ENCODE measurements at regions not wholly inside any gene's neighbourhood (a gene's known extent, or its start where the extent isn't known, plus 50 kb on each side); places are given as distances from the start of the nearest gene placed in this dataset.

- H3K18ac ChIP-seq (ENCODE audit: low read depth in 1 of 2, low read length in 2 of 2): no peak overlapping the region
- no peak overlapping the region for H4K8ac ChIP-seq (ENCODE audit: low read length)
- no peak overlapping the region for H3K4ac ChIP-seq (ENCODE audit: low read depth in 1 of 2, low read length in 2 of 2)
- H3K9ac ChIP-seq (ENCODE audit: low read length): no peak overlapping the region
- no peaks in the 10 kb centered on the region for H3K36me3 ChIP-seq (ENCODE audit: control insufficient read depth in 1 of 2, insufficient read depth in 2 of 2, low read depth in 1 of 2, low read length in 2 of 2)
- H3K9me3 ChIP-seq (ENCODE audit: control insufficient read depth, low read length): peaks cover 7% of the 10 kb centered on the region
- no peak overlapping the region for H2BK12ac ChIP-seq (ENCODE audit: low read length in 2 of 2)
- H3K27ac ChIP-seq (ENCODE audit: low read length, poor library complexity, severe bottlenecking): peak overlapping the region; percentile 25
- H2BK15ac ChIP-seq (ENCODE audit: low read depth, poor library complexity, severe bottlenecking): no peak overlapping the region
- no peak overlapping the region for H2BK120ac ChIP-seq (ENCODE audit: low read depth, low read length)
- DNase-seq: no peak
- no peak overlapping the region for H4K91ac ChIP-seq (ENCODE audit: low read length)
- no peak overlapping the region for H2AK5ac ChIP-seq (ENCODE audit: low read length, severe bottlenecking)
- no peaks in the 10 kb centered on the region for H3K27me3 ChIP-seq (ENCODE audit: control insufficient read depth in 1 of 2, insufficient read depth in 1 of 2, low read length in 2 of 2)
- H3K4me3 ChIP-seq (ENCODE audit: insufficient read depth in 1 of 2, low read depth in 1 of 2, low read length in 2 of 2): no peak overlapping the region
- 30% methylated on average over 4 of the region's 4 CpGs for WGBS
- H2AFZ ChIP-seq (ENCODE audit: low read depth, low read length): no peak overlapping the region
- no peaks in the 10 kb centered on the region for H3K79me1 ChIP-seq (replicated peaks; ENCODE audit: low read length, poor library complexity, severe bottlenecking)
- no peak overlapping the region for H3K14ac ChIP-seq (ENCODE audit: low read length in 2 of 2)
- peak overlapping the region; percentile 52 for H3K4me2 ChIP-seq (ENCODE audit: low read length, poor library complexity, severe bottlenecking)
- H2BK5ac ChIP-seq (ENCODE audit: low read depth, low read length, poor library complexity, severe bottlenecking): no peak overlapping the region
- H3K23ac ChIP-seq (ENCODE audit: low read length in 2 of 2): no peak overlapping the region
- peaks cover 2% of the 10 kb centered on the region for H3K4me1 ChIP-seq (ENCODE audit: control insufficient read depth, insufficient read depth, low read depth, low read length)
Observed at GRCh38 chr18:73043211-73043610, 175.4 kb upstream of the NETO1 start.

DNA sequence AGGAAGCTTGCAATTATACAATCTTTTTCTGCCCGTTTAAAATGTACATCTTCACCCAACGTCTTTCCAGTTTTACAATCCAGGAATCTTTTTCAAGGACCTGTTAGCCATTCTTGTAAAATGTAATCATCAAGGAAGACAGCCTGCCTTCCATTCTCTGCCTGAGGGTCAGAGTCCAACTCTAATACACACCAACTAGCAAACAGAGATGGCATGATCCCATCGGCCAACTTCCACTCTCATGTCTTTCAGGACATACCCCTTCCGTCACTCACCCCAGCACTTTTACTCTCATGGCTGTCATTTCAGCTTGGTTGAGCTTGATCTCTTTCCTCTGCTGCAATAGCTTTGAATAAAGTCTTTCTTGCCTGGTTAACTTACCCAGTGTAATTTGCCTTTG lies 172.5 kb upstream of the NETO1 start:
- Histone ChIP-seq H3K9me3 (ENCODE audit: control insufficient read depth, low read length) (peaks cover 7% of the 10 kb centered on the region), H3K27me3 (ENCODE audit: control insufficient read depth in 1 of 2, insufficient read depth in 1 of 2, low read length in 2 of 2) (no peaks in the 10 kb centered on the region), H2BK12ac (ENCODE audit: low read length in 2 of 2) (no peak overlapping the region), H2BK5ac (ENCODE audit: low read depth, low read length, poor library complexity, severe bottlenecking) (no peak overlapping the region), H2BK120ac (ENCODE audit: low read depth, low read length) (no peak overlapping the region), H3K79me1 (replicated peaks; ENCODE audit: low read length, poor library complexity, severe bottlenecking) (no peaks in the 10 kb centered on the region), H2BK15ac (ENCODE audit: low read depth, poor library complexity, severe bottlenecking) (no peak overlapping the region), H4K8ac (ENCODE audit: low read length) (no peak overlapping the region), H3K4ac (ENCODE audit: low read depth in 1 of 2, low read length in 2 of 2) (no peak overlapping the region), H3K23ac (ENCODE audit: low read length in 2 of 2) (no peak overlapping the region), H3K9ac (ENCODE audit: low read length) (no peak overlapping the region), H2AK5ac (ENCODE audit: low read length, severe bottlenecking) (no peak overlapping the region), H2AFZ (ENCODE audit: low read depth, low read length) (no peak overlapping the region), H3K27ac (ENCODE audit: low read length, poor library complexity, severe bottlenecking) (no peak overlapping the region), H3K4me1 (ENCODE audit: control insufficient read depth, insufficient read depth, low read depth, low read length) (peaks cover 2% of the 10 kb centered on the region), H3K4me3 (ENCODE audit: insufficient read depth in 1 of 2, low read depth in 1 of 2, low read length in 2 of 2) (no peak overlapping the region), H3K36me3 (ENCODE audit: control insufficient read depth in 1 of 2, insufficient read depth in 2 of 2, low read depth in 1 of 2, low read length in 2 of 2) (no peaks in the 10 kb centered on the region), H3K18ac (ENCODE audit: low read depth in 1 of 2, low read length in 2 of 2) (no peak overlapping the region), H4K91ac (ENCODE audit: low read length) (no peak overlapping the region), H3K14ac (ENCODE audit: low read length in 2 of 2) (no peak overlapping the region), H3K4me2 (ENCODE audit: low read length, poor library complexity, severe bottlenecking) (no peak overlapping the region)
- WGBS: 86% methylated on average over 4 of the region's 4 CpGs
- no peak for DNase-seq

DNA sequence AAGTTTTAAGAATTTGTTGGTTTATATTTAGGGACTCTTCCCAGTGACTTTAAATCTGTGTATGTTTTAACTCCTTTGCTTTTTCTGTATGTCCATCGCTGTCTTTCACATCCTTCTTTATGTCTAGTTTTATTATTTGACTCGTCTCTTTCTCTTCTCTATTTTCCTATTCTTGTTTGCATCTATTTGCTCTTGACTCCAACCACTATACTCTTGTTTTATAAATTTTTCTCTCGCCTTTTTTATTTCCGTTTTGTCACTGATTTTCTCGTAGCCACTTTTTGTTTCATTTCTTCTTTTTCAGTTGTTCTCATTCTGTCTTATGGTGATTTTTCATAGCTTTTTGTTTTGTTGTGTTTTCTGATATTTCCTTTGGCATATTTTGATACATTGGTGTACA lies 170.5 kb upstream of the NETO1 start:
- DNase-seq: no peak
- no peaks in the 10 kb centered on the region for H3K27me3 ChIP-seq (ENCODE audit: control insufficient read depth in 1 of 2, insufficient read depth in 1 of 2, low read length in 2 of 2)
- no peak overlapping the region for H3K14ac ChIP-seq (ENCODE audit: low read length in 2 of 2)
- H2AFZ ChIP-seq (ENCODE audit: low read depth, low read length): no peak overlapping the region
- no peak overlapping the region for H3K27ac ChIP-seq (ENCODE audit: low read length, poor library complexity, severe bottlenecking)
- H3K4ac ChIP-seq (ENCODE audit: low read depth in 1 of 2, low read length in 2 of 2): no peak overlapping the region
- H2AK5ac ChIP-seq (ENCODE audit: low read length, severe bottlenecking): no peak overlapping the region
- no peak overlapping the region for H4K8ac ChIP-seq (ENCODE audit: low read length)
- H3K36me3 ChIP-seq (ENCODE audit: control insufficient read depth in 1 of 2, insufficient read depth in 2 of 2, low read depth in 1 of 2, low read length in 2 of 2): no peaks in the 10 kb centered on the region
- no peak overlapping the region for H3K18ac ChIP-seq (ENCODE audit: low read depth in 1 of 2, low read length in 2 of 2)
- no peak overlapping the region for H3K4me3 ChIP-seq (ENCODE audit: insufficient read depth in 1 of 2, low read depth in 1 of 2, low read length in 2 of 2)
- no peaks in the 10 kb centered on the region for H3K79me1 ChIP-seq (replicated peaks; ENCODE audit: low read length, poor library complexity, severe bottlenecking)
- H3K9me3 ChIP-seq (ENCODE audit: control insufficient read depth, low read length): peaks cover 12% of the 10 kb centered on the region
- WGBS: 83% methylated on average over 5 of the region's 5 CpGs
- H2BK5ac ChIP-seq (ENCODE audit: low read depth, low read length, poor library complexity, severe bottlenecking): no peak overlapping the region
- peaks cover 2% of the 10 kb centered on the region for H3K4me1 ChIP-seq (ENCODE audit: control insufficient read depth, insufficient read depth, low read depth, low read length)
- H3K23ac ChIP-seq (ENCODE audit: low read length in 2 of 2): no peak overlapping the region
- no peak overlapping the region for H3K9ac ChIP-seq (ENCODE audit: low read length)
- H2BK12ac ChIP-seq (ENCODE audit: low read length in 2 of 2): no peak overlapping the region
- H3K4me2 ChIP-seq (ENCODE audit: low read length, poor library complexity, severe bottlenecking): no peak overlapping the region
- H2BK120ac ChIP-seq (ENCODE audit: low read depth, low read length): no peak overlapping the region
- H4K91ac ChIP-seq (ENCODE audit: low read length): no peak overlapping the region
- H2BK15ac ChIP-seq (ENCODE audit: low read depth, poor library complexity, severe bottlenecking): no peak overlapping the region

DNA sequence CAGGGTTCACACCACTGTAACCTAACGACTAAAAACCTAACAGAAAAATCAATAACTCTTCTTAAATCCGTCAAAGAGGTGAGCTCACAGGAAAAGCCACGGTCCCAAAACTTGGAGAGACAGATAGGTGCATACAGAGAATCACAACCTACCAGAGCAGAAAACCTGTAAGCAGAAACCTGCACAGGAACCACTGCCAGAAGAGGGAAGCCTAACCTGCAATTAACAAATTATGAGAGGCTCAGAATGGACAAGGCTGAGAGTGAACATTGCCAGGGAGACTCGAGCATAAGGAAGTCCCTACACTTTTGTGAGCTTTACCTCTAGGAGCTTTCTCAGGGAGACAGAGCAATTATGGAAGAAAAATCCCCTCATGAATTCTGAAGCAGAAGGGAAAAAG lies 156.2 kb upstream of the NETO1 start:
- Histone ChIP-seq H3K14ac (ENCODE audit: low read length in 2 of 2) (no peak overlapping the region), H4K91ac (ENCODE audit: low read length) (no peak overlapping the region), H3K4me2 (ENCODE audit: low read length, poor library complexity, severe bottlenecking) (no peak overlapping the region), H2BK120ac (ENCODE audit: low read depth, low read length) (no peak overlapping the region), H3K36me3 (ENCODE audit: control insufficient read depth in 1 of 2, insufficient read depth in 2 of 2, low read depth in 1 of 2, low read length in 2 of 2) (no peaks in the 10 kb centered on the region), H2BK5ac (ENCODE audit: low read depth, low read length, poor library complexity, severe bottlenecking) (no peak overlapping the region), H2BK15ac (ENCODE audit: low read depth, poor library complexity, severe bottlenecking) (no peak overlapping the region), H3K27me3 (ENCODE audit: control insufficient read depth in 1 of 2, insufficient read depth in 1 of 2, low read length in 2 of 2) (no peaks in the 10 kb centered on the region), H2BK12ac (ENCODE audit: low read length in 2 of 2) (no peak overlapping the region), H2AFZ (ENCODE audit: low read depth, low read length) (no peak overlapping the region), H3K9me3 (ENCODE audit: control insufficient read depth, low read length) (peaks cover 20% of the 10 kb centered on the region), H3K23ac (ENCODE audit: low read length in 2 of 2) (no peak overlapping the region), H3K79me1 (replicated peaks; ENCODE audit: low read length, poor library complexity, severe bottlenecking) (no peaks in the 10 kb centered on the region), H3K9ac (ENCODE audit: low read length) (no peak overlapping the region), H2AK5ac (ENCODE audit: low read length, severe bottlenecking) (no peak overlapping the region), H3K18ac (ENCODE audit: low read depth in 1 of 2, low read length in 2 of 2) (no peak overlapping the region), H3K27ac (ENCODE audit: low read length, poor library complexity, severe bottlenecking) (no peak overlapping the region), H3K4me1 (ENCODE audit: control insufficient read depth, insufficient read depth, low read depth, low read length) (no peaks in the 10 kb centered on the region), H4K8ac (ENCODE audit: low read length) (no peak overlapping the region), H3K4me3 (ENCODE audit: insufficient read depth in 1 of 2, low read depth in 1 of 2, low read length in 2 of 2) (no peak overlapping the region), H3K4ac (ENCODE audit: low read depth in 1 of 2, low read length in 2 of 2) (no peak overlapping the region)
- 73% methylated on average over 4 of the region's 4 CpGs for WGBS
- no peak for DNase-seq
